ENCODE measurements at regions not wholly inside any gene's neighbourhood (a gene's known extent, or its start where the extent isn't known, plus 50 kb on each side); places are given as distances from the start of the nearest gene placed in this dataset.

DNA sequence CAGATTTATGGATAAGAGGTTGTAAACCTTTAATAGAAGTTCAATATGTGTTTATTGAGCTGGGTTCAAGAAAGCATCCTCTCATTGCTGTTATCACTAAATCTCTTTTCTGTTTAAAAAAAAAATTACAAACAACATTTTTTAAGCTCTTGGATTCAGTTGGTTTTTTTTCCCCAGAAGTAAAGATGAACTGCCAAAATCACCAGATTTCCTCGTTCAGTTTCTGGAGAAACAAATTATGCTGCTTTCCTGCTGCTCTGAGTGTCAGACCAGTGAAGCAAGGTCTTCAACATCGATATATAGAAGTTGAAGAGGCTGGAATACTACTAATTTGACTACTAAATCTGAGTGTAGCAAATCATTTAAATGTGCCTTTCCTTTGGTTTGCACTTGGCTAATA, 352.1 kb upstream of the IRAK1BP1 start:
- TF ChIP-seq, protein P1, sequence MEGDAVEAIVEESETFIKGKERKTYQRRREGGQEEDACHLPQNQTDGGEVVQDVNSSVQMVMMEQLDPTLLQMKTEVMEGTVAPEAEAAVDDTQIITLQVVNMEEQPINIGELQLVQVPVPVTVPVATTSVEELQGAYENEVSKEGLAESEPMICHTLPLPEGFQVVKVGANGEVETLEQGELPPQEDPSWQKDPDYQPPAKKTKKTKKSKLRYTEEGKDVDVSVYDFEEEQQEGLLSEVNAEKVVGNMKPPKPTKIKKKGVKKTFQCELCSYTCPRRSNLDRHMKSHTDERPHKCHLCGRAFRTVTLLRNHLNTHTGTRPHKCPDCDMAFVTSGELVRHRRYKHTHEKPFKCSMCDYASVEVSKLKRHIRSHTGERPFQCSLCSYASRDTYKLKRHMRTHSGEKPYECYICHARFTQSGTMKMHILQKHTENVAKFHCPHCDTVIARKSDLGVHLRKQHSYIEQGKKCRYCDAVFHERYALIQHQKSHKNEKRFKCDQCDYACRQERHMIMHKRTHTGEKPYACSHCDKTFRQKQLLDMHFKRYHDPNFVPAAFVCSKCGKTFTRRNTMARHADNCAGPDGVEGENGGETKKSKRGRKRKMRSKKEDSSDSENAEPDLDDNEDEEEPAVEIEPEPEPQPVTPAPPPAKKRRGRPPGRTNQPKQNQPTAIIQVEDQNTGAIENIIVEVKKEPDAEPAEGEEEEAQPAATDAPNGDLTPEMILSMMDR (IDR thresholded peaks at IDR 0.05), result no peak
- TF ChIP-seq POLR2A (IDR thresholded peaks at IDR 0.05) (no peak), POLR2AphosphoS5 (IDR thresholded peaks at IDR 0.05) (no peak)

Data from transverse colon (tissue), 4 donors.